Choroid plexus epithelial cell (primary cell): ENCODE measurements at regions not wholly inside any gene's neighbourhood (a gene's known extent, or its start where the extent isn't known, plus 50 kb on each side); places are given as distances from the start of the nearest gene placed in this dataset.

Experiments used
- DNase-seq: peaks from one replicate; pipeline ENCODE4 v3.0.0-alpha.2; 2010; ENCODE audit warnings: low read depth
- H3K4me3 ChIP-seq: 2 replicates; pipeline ENCODE4 v1.5.1; 2011; ENCODE audit warnings: low read depth, mild to moderate bottlenecking, control low read depth, low read length, moderate library complexity
- TF ChIP-seq, protein P1 (sequence below): conservative IDR thresholded peaks from 2 replicates; pipeline ENCODE4 v1.5.1; 2011; ENCODE audit warnings: low read depth, mild to moderate bottlenecking, control low read depth, inconsistent platforms, low read length, moderate library complexity

DNA sequence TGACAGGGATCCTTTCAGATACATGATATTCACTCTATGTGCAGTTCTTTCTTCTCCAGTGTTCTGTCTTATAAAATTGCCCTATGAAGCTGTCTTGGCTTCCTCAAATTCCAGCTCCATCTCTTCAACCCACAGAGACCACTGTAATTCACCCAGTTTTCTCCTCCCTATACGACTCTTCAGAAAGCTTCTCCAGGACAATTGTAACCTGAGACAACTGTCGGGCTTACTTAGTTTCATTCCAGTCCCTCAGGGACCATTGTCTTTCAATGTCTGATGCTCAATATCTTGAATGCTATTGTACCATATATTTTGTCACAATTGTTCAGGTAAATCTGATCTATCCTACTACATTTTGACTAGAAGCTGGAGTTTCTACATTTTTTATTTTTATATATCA, 345.3 kb downstream of the RPL10L start:
- DNase-seq, result no peak
- TF ChIP-seq, protein P1, sequence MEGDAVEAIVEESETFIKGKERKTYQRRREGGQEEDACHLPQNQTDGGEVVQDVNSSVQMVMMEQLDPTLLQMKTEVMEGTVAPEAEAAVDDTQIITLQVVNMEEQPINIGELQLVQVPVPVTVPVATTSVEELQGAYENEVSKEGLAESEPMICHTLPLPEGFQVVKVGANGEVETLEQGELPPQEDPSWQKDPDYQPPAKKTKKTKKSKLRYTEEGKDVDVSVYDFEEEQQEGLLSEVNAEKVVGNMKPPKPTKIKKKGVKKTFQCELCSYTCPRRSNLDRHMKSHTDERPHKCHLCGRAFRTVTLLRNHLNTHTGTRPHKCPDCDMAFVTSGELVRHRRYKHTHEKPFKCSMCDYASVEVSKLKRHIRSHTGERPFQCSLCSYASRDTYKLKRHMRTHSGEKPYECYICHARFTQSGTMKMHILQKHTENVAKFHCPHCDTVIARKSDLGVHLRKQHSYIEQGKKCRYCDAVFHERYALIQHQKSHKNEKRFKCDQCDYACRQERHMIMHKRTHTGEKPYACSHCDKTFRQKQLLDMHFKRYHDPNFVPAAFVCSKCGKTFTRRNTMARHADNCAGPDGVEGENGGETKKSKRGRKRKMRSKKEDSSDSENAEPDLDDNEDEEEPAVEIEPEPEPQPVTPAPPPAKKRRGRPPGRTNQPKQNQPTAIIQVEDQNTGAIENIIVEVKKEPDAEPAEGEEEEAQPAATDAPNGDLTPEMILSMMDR, result no peak
- H3K4me3 ChIP-seq, result no peak overlapping the region

DNA sequence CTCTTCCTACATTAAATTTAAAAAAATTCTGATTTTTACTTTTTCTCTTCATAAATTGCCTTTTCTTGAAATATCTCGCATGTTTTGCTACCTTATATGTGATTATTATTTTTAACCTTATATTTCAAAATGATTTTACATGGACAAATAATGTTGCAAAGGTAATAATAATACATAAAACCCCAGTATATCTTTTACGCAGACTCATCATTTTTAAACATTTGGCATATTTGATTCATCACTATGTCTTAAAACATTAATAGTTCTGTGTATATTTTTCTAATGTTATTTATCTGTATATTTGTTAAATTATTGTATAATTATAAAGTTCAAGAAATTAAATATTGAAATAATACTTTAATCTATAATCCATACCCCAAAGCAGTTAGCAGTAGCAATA, 350.8 kb downstream of the RPL10L start:
- TF ChIP-seq, protein P1, result no peak
- DNase-seq, result no peak
- no peak overlapping the region for H3K4me3 ChIP-seq

DNA sequence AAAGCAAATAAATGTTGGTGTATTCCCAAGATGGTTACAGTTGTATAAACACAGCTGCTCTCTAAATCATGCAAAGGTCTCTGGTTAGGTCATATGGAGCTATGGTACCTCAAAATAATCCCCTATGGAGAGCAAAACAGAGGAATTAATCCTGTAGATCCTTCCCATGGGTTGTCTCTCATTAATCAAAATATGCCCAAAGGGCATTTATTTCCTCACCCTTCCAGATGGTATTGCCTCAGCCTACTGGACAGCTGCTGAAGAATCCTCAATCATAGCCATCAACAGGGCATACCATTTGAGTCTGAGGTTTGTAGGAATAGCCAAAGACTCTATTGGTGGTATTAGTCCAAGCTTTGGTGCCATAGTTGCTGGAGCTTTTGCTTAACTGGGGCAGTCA, 360.9 kb downstream of the RPL10L start:
- DNase-seq, result no peak
- no peak overlapping the region for H3K4me3 ChIP-seq
- TF ChIP-seq, protein P1, result no peak

DNA sequence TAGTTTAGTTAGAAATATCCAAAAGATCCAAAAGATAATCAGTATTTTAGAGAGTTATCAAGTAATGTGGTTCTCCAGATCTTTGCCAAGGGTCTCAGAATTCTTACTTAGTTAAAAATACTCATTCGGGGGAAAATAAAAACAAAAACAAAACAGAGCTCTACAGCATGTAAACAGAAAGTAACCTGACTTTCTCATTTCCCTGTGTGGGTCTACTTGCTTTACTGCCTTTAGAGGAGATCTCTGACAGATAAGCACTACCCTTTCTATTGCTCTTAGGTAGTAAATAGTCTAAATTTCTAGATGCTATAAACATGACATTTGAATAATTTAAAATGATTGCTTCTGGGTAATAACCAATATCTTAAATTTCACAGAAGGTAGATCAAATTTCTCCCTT, 371.8 kb downstream of the RPL10L start:
- TF ChIP-seq, protein P1, result no peak
- DNase-seq, result no peak
- no peak overlapping the region for H3K4me3 ChIP-seq

DNA sequence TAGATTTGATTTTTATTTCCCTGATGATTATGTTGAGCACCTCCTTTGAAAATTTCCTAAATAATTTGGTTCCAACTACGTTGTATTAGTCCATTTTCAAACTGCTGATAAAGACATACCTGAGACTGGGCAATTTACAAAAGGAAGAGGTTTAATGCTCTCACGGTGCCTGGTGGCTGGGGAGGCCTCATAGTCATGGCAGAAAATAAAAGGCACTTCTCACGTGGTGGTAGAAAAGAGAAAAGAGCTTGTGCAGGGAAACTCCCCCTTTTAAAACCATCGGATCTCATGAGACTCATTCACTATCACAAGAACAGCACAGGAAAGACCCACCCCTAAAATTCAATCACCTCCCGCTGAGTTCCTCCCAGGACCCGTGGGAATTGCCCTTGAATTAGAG, 372.3 kb downstream of the RPL10L start:
- H3K4me3 ChIP-seq, result no peak overlapping the region
- TF ChIP-seq, protein P1, result no peak
- no peak for DNase-seq

DNA sequence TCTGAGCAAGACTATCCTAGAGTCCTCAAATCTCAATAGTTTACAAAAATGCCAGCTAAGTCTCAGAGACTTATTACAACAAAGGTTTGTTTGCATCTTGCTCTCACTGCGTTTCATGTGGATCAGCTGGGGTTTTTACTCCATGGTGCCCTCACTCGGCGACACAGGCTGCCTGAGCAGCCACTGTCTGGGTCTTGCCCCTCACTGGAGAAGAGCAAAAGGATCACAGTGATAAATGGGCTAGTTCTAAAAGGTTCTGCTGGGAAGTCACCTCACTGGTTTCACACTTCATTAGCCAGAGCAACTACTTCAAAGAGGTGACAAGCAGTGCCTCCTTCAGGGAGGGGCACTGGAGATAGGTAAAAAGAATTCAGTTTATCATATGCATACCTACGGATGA, 392.0 kb downstream of the RPL10L start:
- H3K4me3 ChIP-seq, result no peak overlapping the region
- no peak for DNase-seq
- TF ChIP-seq, protein P1, result no peak

DNA sequence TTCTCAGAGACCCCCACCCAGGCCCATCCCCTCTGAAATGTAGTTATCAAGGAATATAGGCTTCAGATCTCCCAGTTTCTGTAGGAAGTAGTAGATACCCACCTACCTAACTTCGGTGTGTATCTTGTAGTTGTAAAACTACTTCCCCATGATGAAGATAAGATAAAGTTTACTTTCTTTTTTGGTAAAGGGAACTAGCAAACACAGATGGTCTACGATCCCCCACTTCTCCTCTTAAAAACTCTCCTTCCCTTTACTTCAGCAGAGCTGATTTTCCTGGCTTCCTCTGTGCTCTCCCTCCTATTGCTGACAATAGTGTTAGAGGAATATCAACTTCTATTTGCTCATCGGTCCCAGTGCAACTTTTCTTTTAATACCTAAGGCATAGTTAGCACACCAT, 395.2 kb downstream of the RPL10L start:
- no peak overlapping the region for H3K4me3 ChIP-seq
- no peak for DNase-seq
- TF ChIP-seq, protein P1, result no peak
